ENCODE measurements at regions not wholly inside any gene's neighbourhood (a gene's known extent, or its start where the extent isn't known, plus 50 kb on each side); places are given as distances from the start of the nearest gene placed in this dataset.

DNA sequence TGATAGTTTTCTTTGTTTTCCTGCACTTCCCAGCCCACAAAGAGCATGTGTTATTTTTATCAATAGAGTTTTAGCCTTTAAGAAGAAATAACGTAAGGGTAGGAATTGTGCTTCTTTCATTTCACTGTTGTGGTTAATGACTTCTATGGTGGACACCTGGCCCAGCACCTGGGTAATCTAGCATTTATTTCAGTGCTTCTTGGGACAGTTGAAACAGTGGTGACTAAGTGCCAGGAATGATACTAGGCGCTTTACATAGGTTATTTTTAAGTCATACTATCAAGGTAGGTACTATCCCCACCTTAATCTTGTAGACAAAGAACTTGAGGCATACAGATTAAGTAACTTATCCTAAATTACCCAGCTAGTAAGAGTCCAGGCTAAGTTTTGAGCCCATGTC is 243.8 kb downstream of the SOX2 start:
- TF ChIP-seq, protein P1, sequence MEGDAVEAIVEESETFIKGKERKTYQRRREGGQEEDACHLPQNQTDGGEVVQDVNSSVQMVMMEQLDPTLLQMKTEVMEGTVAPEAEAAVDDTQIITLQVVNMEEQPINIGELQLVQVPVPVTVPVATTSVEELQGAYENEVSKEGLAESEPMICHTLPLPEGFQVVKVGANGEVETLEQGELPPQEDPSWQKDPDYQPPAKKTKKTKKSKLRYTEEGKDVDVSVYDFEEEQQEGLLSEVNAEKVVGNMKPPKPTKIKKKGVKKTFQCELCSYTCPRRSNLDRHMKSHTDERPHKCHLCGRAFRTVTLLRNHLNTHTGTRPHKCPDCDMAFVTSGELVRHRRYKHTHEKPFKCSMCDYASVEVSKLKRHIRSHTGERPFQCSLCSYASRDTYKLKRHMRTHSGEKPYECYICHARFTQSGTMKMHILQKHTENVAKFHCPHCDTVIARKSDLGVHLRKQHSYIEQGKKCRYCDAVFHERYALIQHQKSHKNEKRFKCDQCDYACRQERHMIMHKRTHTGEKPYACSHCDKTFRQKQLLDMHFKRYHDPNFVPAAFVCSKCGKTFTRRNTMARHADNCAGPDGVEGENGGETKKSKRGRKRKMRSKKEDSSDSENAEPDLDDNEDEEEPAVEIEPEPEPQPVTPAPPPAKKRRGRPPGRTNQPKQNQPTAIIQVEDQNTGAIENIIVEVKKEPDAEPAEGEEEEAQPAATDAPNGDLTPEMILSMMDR (IDR thresholded peaks at IDR 0.05; ENCODE audit: insufficient read depth, low read length): no peak
- TF ChIP-seq POLR2AphosphoS5 (IDR thresholded peaks at IDR 0.05; ENCODE audit: low read depth): no peak

Measured in HL-60 (cell line).